WTC11 (cell line): ENCODE measurements at regions not wholly inside any gene's neighbourhood (a gene's known extent, or its start where the extent isn't known, plus 50 kb on each side); places are given as distances from the start of the nearest gene placed in this dataset.

Experiments
- ATAC-seq: fragments of 200-7000 bp; cut with Tn5 transposase; 2 replicates; pipeline ENCODE4 v1.10.0; 2021; ENCODE audit warnings: mild to moderate bottlenecking, moderate library complexity
- CTCF ChIA-PET: fragments of 300-600 bp; sonication (Branson Sonifier 250); formaldehyde crosslinking; loops from one replicate; lab custom pipeline; 2021; ENCODE audit warnings: antibody characterized with exemption; lab: Charles Lee
- POLR2A ChIA-PET: fragments of 350-600 bp; sonication (Branson Sonifier 250); formaldehyde crosslinking; loops from one replicate; lab custom pipeline; 2021; ENCODE audit warnings: antibody characterized with exemption; lab: Charles Lee
- DNase-seq: peaks from one replicate; pipeline ENCODE4 v3.0.0; 2021; ENCODE audit warnings: low spot score
- H3K27ac Mint-ChIP-seq: 2 replicates; pipeline ENCODE4 v1.8.0; 2021; ENCODE audit warnings: mixed read lengths
- H3K27me3 Mint-ChIP-seq: 2 replicates; pipeline ENCODE4 v1.8.0; 2021; ENCODE audit warnings: low read depth, mild to moderate bottlenecking, moderate library complexity, mixed read lengths
- H3K36me3 Mint-ChIP-seq: 2 replicates; pipeline ENCODE4 v1.8.0; 2021; ENCODE audit warnings: mixed read lengths
- H3K4me1 Mint-ChIP-seq: 2 replicates; pipeline ENCODE4 v1.8.0; 2022; ENCODE audit warnings: mixed read lengths
- H3K4me3 Mint-ChIP-seq: 2 replicates; pipeline ENCODE4 v1.8.0; 2021; ENCODE audit warnings: mild to moderate bottlenecking, moderate library complexity, mixed read lengths
- H3K9me3 Mint-ChIP-seq: 2 replicates; pipeline ENCODE4 v1.8.0; 2021; ENCODE audit warnings: mixed read lengths
- CBFB ChIP-seq: sonication (generic); formaldehyde crosslinking; IDR thresholded peaks from 2 replicates; pipeline ENCODE4 v1.8.1; 2022; ENCODE audit warnings: mild to moderate bottlenecking, low read depth, missing genetic modification reagents
- CREM ChIP-seq: sonication (generic); formaldehyde crosslinking; IDR thresholded peaks from 2 replicates; pipeline ENCODE4 v1.8.1; 2022; ENCODE audit warnings: mild to moderate bottlenecking, missing genetic modification reagents, moderate library complexity
- E2F4 ChIP-seq: sonication (generic); formaldehyde crosslinking; IDR thresholded peaks from 2 replicates; pipeline ENCODE4 v1.8.1; 2022; ENCODE audit warnings: low read depth, mild to moderate bottlenecking, moderate library complexity, missing genetic modification reagents, borderline replicate concordance
- ELF4 ChIP-seq: sonication (generic); formaldehyde crosslinking; IDR thresholded peaks from 2 replicates; pipeline ENCODE4 v1.8.1; 2022; ENCODE audit warnings: low read depth, mild to moderate bottlenecking, moderate library complexity, missing genetic modification reagents
- GRHL2 ChIP-seq: fragments of 250-450 bp; sonication (Bioruptor Pico); IDR thresholded peaks from 2 replicates; pipeline ENCODE4 v1.8.0; 2022; ENCODE audit warnings: mild to moderate bottlenecking, moderate library complexity; ENCODE audit not compliant: insufficient replicate concordance, severe bottlenecking
- JAZF1 ChIP-seq: fragments of 250-450 bp; sonication (Bioruptor Pico); IDR thresholded peaks from 2 replicates; pipeline ENCODE4 v1.9.0; 2021; ENCODE audit warnings: moderate library complexity, mild to moderate bottlenecking, inconsistent platforms
- JUN ChIP-seq: sonication (generic); formaldehyde crosslinking; IDR thresholded peaks from 2 replicates; pipeline ENCODE4 v1.8.0; 2023; ENCODE audit warnings: mild to moderate bottlenecking, missing genetic modification reagents
- NFATC4 ChIP-seq: fragments of 250-450 bp; sonication (Bioruptor Pico); IDR thresholded peaks from 2 replicates; pipeline ENCODE4 v1.9.0; 2021; ENCODE audit warnings: mild to moderate bottlenecking
- NFE2L1 ChIP-seq: sonication (generic); formaldehyde crosslinking; IDR thresholded peaks from 2 replicates; pipeline ENCODE4 v1.8.1; 2023; ENCODE audit warnings: missing genetic modification reagents
- PRRX2 ChIP-seq: fragments of 250-450 bp; sonication (Bioruptor Pico); IDR thresholded peaks from 2 replicates; pipeline ENCODE4 v1.8.0; 2021; ENCODE audit warnings: mild to moderate bottlenecking
- SOX15 ChIP-seq: fragments of 250-450 bp; sonication (Bioruptor Pico); IDR thresholded peaks from 2 replicates; pipeline ENCODE4 v1.9.0; 2021; ENCODE audit warnings: mild to moderate bottlenecking
- SP1 ChIP-seq: sonication (generic); formaldehyde crosslinking; conservative IDR thresholded peaks from 2 replicates; pipeline ENCODE4 v1.8.1; 2022; ENCODE audit warnings: missing genetic modification reagents
- TCF7 ChIP-seq: sonication (generic); formaldehyde crosslinking; IDR thresholded peaks from 2 replicates; pipeline ENCODE4 v1.8.0; 2022; ENCODE audit warnings: mild to moderate bottlenecking, low read depth, missing genetic modification reagents, moderate library complexity
- ZBTB21 ChIP-seq: sonication (generic); formaldehyde crosslinking; IDR thresholded peaks from 2 replicates; pipeline ENCODE4 v1.8.1; 2023; ENCODE audit warnings: mild to moderate bottlenecking, missing genetic modification reagents, borderline replicate concordance
- ZNF232 ChIP-seq: sonication (generic); formaldehyde crosslinking; IDR thresholded peaks from 2 replicates; pipeline ENCODE4 v1.8.0; 2022; ENCODE audit warnings: mild to moderate bottlenecking, missing genetic modification reagents
- ZNF281 ChIP-seq: sonication (generic); formaldehyde crosslinking; IDR thresholded peaks from 2 replicates; pipeline ENCODE4 v1.8.0; 2023; ENCODE audit warnings: mild to moderate bottlenecking, missing genetic modification reagents
- TF ChIP-seq, protein P1 (sequence below): fragments of 250-450 bp; sonication (Bioruptor Pico); IDR thresholded peaks from 2 replicates; pipeline ENCODE4 v1.9.0; 2021; ENCODE audit warnings: mild to moderate bottlenecking, borderline replicate concordance
- TF ChIP-seq, protein P2 (sequence below): sonication (generic); formaldehyde crosslinking; IDR thresholded peaks from 2 replicates; pipeline ENCODE4 v1.8.0; 2022; ENCODE audit warnings: mild to moderate bottlenecking, missing genetic modification reagents

GRCh38 chr21:35690436-35690835 is 369.9 kb downstream of the SETD4 start:
- H3K27ac Mint-ChIP-seq: no peak overlapping the region
- ChIA-PET POLR2A (interaction anchor here (0.8 kb wide), 1 partner anchor 8 kb away, joined by 3 read pairs; no protein-coding TSS in a partner anchor), CTCF (no interaction called here)
- H3K36me3 Mint-ChIP-seq: peaks cover 15% of the 10 kb centered on the region
- peaks cover 14% of the 10 kb centered on the region for H3K4me1 Mint-ChIP-seq
- ATAC-seq (no peak), DNase-seq (no peak)
- peaks cover 9% of the 10 kb centered on the region for H3K9me3 Mint-ChIP-seq
- TF ChIP-seq ELF4 (CRISPR knock-in tag) (no peak), PRRX2 (CRISPR knock-in tag) (no peak), SOX15 (no peak), ZNF232 (no peak), CREM (CRISPR knock-in tag) (no peak), E2F4 (no peak), JAZF1 (no peak), TCF7 (no peak), ZBTB21 (no peak), NFATC4 (CRISPR knock-in tag) (no peak), ZNF281 (CRISPR knock-in tag) (no peak)
- TF ChIP-seq, protein P1, sequence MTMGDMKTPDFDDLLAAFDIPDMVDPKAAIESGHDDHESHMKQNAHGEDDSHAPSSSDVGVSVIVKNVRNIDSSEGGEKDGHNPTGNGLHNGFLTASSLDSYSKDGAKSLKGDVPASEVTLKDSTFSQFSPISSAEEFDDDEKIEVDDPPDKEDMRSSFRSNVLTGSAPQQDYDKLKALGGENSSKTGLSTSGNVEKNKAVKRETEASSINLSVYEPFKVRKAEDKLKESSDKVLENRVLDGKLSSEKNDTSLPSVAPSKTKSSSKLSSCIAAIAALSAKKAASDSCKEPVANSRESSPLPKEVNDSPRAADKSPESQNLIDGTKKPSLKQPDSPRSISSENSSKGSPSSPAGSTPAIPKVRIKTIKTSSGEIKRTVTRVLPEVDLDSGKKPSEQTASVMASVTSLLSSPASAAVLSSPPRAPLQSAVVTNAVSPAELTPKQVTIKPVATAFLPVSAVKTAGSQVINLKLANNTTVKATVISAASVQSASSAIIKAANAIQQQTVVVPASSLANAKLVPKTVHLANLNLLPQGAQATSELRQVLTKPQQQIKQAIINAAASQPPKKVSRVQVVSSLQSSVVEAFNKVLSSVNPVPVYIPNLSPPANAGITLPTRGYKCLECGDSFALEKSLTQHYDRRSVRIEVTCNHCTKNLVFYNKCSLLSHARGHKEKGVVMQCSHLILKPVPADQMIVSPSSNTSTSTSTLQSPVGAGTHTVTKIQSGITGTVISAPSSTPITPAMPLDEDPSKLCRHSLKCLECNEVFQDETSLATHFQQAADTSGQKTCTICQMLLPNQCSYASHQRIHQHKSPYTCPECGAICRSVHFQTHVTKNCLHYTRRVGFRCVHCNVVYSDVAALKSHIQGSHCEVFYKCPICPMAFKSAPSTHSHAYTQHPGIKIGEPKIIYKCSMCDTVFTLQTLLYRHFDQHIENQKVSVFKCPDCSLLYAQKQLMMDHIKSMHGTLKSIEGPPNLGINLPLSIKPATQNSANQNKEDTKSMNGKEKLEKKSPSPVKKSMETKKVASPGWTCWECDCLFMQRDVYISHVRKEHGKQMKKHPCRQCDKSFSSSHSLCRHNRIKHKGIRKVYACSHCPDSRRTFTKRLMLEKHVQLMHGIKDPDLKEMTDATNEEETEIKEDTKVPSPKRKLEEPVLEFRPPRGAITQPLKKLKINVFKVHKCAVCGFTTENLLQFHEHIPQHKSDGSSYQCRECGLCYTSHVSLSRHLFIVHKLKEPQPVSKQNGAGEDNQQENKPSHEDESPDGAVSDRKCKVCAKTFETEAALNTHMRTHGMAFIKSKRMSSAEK: no peak
- TF ChIP-seq, protein P2, sequence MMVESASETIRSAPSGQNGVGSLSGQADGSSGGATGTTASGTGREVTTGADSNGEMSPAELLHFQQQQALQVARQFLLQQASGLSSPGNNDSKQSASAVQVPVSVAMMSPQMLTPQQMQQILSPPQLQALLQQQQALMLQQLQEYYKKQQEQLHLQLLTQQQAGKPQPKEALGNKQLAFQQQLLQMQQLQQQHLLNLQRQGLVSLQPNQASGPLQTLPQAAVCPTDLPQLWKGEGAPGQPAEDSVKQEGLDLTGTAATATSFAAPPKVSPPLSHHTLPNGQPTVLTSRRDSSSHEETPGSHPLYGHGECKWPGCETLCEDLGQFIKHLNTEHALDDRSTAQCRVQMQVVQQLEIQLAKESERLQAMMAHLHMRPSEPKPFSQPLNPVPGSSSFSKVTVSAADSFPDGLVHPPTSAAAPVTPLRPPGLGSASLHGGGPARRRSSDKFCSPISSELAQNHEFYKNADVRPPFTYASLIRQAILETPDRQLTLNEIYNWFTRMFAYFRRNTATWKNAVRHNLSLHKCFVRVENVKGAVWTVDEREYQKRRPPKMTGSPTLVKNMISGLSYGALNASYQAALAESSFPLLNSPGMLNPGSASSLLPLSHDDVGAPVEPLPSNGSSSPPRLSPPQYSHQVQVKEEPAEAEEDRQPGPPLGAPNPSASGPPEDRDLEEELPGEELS (CRISPR knock-in tag): no peak
- H3K4me3 Mint-ChIP-seq: no peak overlapping the region
- no peaks in the 10 kb centered on the region; the same call in 1 of the 2 replicates for H3K27me3 Mint-ChIP-seq

GRCh38 chr21:35686156-35686555 is 374.2 kb downstream of the SETD4 start:
- H3K9me3 Mint-ChIP-seq: no peaks in the 10 kb centered on the region
- CTCF ChIA-PET: no interaction called here
- no peak overlapping the region for H3K4me3 Mint-ChIP-seq
- TF ChIP-seq CBFB: no peak
- no peak for TF ChIP-seq NFE2L1 (CRISPR knock-in tag)
- TF ChIP-seq JUN (CRISPR knock-in tag): no peak
- no peak for TF ChIP-seq SP1 (CRISPR knock-in tag)
- no peak for TF ChIP-seq GRHL2 (CRISPR knock-in tag)
- TF ChIP-seq, all 79 proteins: peak for 0
- no peaks in the 10 kb centered on the region for H3K27me3 Mint-ChIP-seq
- ATAC-seq (no peak), DNase-seq (no peak)
- H3K36me3 Mint-ChIP-seq: peaks cover 5% of the 10 kb centered on the region; the same call in 1 of the 2 replicates
- no peak overlapping the region for H3K27ac Mint-ChIP-seq
- POLR2A ChIA-PET: no interaction called here
- H3K4me1 Mint-ChIP-seq: no peaks in the 10 kb centered on the region
